ENCODE measurements at regions not wholly inside any gene's neighbourhood (a gene's known extent, or its start where the extent isn't known, plus 50 kb on each side); places are given as distances from the start of the nearest gene placed in this dataset.

DNA sequence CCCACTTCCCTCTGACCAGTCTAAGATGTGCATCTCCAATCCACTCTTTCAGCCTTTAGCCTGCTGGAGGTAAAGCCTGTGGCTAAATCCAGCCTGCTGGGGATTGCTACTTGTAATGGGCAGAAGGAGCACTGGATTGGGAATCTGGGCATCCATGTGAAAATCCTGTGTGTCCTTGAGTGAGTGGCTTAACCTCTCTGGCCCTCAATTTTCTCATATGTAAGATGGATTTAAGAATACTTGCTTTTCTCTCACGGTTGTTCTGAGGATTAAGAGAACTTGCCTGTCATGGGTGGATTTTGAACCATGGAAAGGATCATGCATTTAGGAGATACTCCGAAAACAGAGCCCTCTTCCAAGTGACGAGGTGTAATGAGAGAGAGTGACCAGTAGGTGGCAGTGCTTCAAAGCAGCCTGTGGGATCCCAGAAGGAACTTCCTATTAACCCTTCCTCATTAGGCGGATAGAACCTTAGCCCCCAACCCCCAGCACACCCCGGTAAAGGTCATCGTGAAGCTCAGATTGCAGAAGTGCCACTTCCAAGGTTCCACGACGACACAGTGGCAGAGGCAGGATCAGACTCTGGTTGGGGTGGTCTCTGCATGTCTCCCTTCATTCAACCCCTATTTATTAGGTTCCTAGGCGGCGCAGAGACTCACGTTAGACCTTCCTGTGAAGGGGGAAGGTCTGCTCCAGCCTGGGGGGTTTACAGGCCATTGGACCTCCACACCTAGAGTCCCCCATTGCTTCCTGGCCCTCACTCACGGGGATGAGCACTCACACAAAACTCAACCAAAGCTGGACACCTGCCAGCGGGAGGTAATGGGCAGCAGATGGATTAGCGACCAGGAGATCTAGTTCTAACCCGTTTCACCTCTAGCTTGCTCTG is 68.7 kb upstream of the ZNF618 start:
- ChIA-PET POLR2A (ENCODE audit: unreplicated experiment) (no interaction called here), CTCF (interaction anchor here (0.6 to 1.3 kb wide), 6 partner anchors 10 to 275 kb away, joined by 3 to 4 read pairs (median 3); no protein-coding TSS in a partner anchor)
- no peaks in the 10 kb centered on the region for H3K4me1 ChIP-seq (ENCODE audit: control insufficient read depth, insufficient read depth, low read length)
- H3K56ac ChIP-seq (ENCODE audit: extremely low read depth, insufficient read depth, low read length) = no peak overlapping the region
- H4K20me1 ChIP-seq (ENCODE audit: insufficient read depth, low read length) = no peaks in the 10 kb centered on the region
- H2AFZ ChIP-seq (replicated peaks; ENCODE audit: low read length, poor library complexity) = peak overlapping the region; percentile 90
- H3K4me3 ChIP-seq (ENCODE audit: insufficient read depth, low read depth, low read length) = no peak overlapping the region
- intact Hi-C loops (cut with micrococcal nuclease) (loop anchor here (1.0 to 5.0 kb wide), 3 partner anchors 70 to 226 kb away; partner anchors contain the start of gene ZNF618), in situ Hi-C loops (cut with MboI; ENCODE audit: low sequenced_read_pairs) (no loop called here), dilution Hi-C loops (cut with HindIII; ENCODE audit: low sequenced_read_pairs, unreplicated experiment) (no loop called here)
- H2BK5ac ChIP-seq (ENCODE audit: low read depth, low read length, poor library complexity, severe bottlenecking) = no peak overlapping the region
- ATAC-seq (ENCODE audit: low read depth) = peak; percentile 95
- H3K9ac ChIP-seq (ENCODE audit: low read depth, low read length) = no peak overlapping the region
- DNase-seq = peak; percentile 60
- no peak overlapping the region for H4K91ac ChIP-seq (ENCODE audit: insufficient read depth, low read depth, low read length)
- peak overlapping the region; percentile 37; the same call in 1 of the 2 replicates for H2BK120ac ChIP-seq (ENCODE audit: low read depth, low read length)
- no peak overlapping the region for H3K27ac ChIP-seq (ENCODE audit: insufficient read depth, low read length)
- no peaks in the 10 kb centered on the region for H3K9me1 ChIP-seq (ENCODE audit: insufficient read depth, low read length)
- H2AK5ac ChIP-seq (ENCODE audit: low read depth, low read length) = peak overlapping the region; percentile 90
- H3K18ac ChIP-seq (ENCODE audit: low read depth, low read length) = no peak overlapping the region
- no TSS peak for BruUV-seq (replicated peaks)
- no peak overlapping the region; the same call in 2 of the 3 replicates for H2BK15ac ChIP-seq (ENCODE audit: low read depth, low read length)
- no peaks in the 10 kb centered on the region for H3K79me1 ChIP-seq (ENCODE audit: low read depth in 1 of 2, low read length in 2 of 2)
- H3K14ac ChIP-seq (replicated peaks; ENCODE audit: low read depth, low read length) = no peak overlapping the region
- H4K5ac ChIP-seq (ENCODE audit: low read depth, low read length) = no peak overlapping the region
- H3K36me3 ChIP-seq (ENCODE audit: control insufficient read depth, insufficient read depth, low read length) = no peaks in the 10 kb centered on the region
- no peaks in the 10 kb centered on the region for H3K9me3 ChIP-seq (ENCODE audit: control insufficient read depth, insufficient read depth, low read length)
- H3K4me2 ChIP-seq (ENCODE audit: low read depth, low read length) = peak overlapping the region; percentile 72; the same call in 1 of the 2 replicates
- 0 out of 2 replicates have a peak overlapping the region, but pooled peaks have one; percentile 40 for H3K4ac ChIP-seq (ENCODE audit: low read depth, low read length)
- peak overlapping the region in 1 of 2 experiments; percentile 72; a peak in 1 of 4 replicates for H4K8ac ChIP-seq (ENCODE audit: low read depth in 2 of 2, low read length in 2 of 2)
- H2BK20ac ChIP-seq (ENCODE audit: low read depth, low read length) = peak overlapping the region; percentile 72; the same call in 1 of the 2 replicates
- peak overlapping the region; percentile 80 for H2AK9ac ChIP-seq (replicated peaks; ENCODE audit: low read depth, low read length, poor library complexity)
- WGBS, 2 experiments (ENCODE audit: extremely low coverage in 2 of 2, insufficient read length in 1 of 2) = no CpG with 5 or more reads among the region's 15 CpGs
- TF ChIP-seq NFE2L2 (IDR thresholded peaks at IDR 0.05; ENCODE audit: low read depth, low read length) = no peak
- peak; percentile 76 for TF ChIP-seq SMC3 (IDR thresholded peaks at IDR 0.05; ENCODE audit: low read depth, low read length)
- TF ChIP-seq, protein P1, sequence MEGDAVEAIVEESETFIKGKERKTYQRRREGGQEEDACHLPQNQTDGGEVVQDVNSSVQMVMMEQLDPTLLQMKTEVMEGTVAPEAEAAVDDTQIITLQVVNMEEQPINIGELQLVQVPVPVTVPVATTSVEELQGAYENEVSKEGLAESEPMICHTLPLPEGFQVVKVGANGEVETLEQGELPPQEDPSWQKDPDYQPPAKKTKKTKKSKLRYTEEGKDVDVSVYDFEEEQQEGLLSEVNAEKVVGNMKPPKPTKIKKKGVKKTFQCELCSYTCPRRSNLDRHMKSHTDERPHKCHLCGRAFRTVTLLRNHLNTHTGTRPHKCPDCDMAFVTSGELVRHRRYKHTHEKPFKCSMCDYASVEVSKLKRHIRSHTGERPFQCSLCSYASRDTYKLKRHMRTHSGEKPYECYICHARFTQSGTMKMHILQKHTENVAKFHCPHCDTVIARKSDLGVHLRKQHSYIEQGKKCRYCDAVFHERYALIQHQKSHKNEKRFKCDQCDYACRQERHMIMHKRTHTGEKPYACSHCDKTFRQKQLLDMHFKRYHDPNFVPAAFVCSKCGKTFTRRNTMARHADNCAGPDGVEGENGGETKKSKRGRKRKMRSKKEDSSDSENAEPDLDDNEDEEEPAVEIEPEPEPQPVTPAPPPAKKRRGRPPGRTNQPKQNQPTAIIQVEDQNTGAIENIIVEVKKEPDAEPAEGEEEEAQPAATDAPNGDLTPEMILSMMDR (conservative IDR thresholded peaks at IDR 0.05; ENCODE audit: low read depth, low read length) = peak; percentile 83
- peak; percentile 84 for TF ChIP-seq RAD21 (IDR thresholded peaks at IDR 0.05; ENCODE audit: low read length)
- H3K23ac ChIP-seq (ENCODE audit: low read depth, low read length) = no peak overlapping the region
- H3K27me3 ChIP-seq (ENCODE audit: control insufficient read depth, insufficient read depth, low read length) = peaks cover 4% of the 10 kb centered on the region; the same call in 1 of the 2 replicates

All from IMR-90 (cell line).